Fibroblast of skin of abdomen (primary cell): ENCODE measurements at regions not wholly inside any gene's neighbourhood (a gene's known extent, or its start where the extent isn't known, plus 50 kb on each side); places are given as distances from the start of the nearest gene placed in this dataset.

Experiments used
- DNase-seq: peaks from one replicate; pipeline ENCODE4 v3.0.0-alpha.2; 2013

GRCh38 chr2:204492417-204492816 lies 52.9 kb upstream of the PARD3B start:
- no peak for DNase-seq

- DNase-seq = no peak
These were observed 50.6 kb upstream of the PARD3B start for GRCh38 chr2:204494681-204495080.

- DNase-seq = no peak
These were observed 49.9 kb upstream of the PARD3B start for GRCh38 chr2:204495381-204495780.
